GM12872 (cell line): ENCODE measurements at regions not wholly inside any gene's neighbourhood (a gene's known extent, or its start where the extent isn't known, plus 50 kb on each side); places are given as distances from the start of the nearest gene placed in this dataset.

Experiments
- CTCF ChIP-seq: IDR thresholded peaks from 3 replicates; pipeline ENCODE4 v1.5.1; 2011; ENCODE audit warnings: low read depth, mild to moderate bottlenecking, low read length, moderate library complexity; ENCODE audit not compliant: insufficient read depth

GRCh38 chr18:34329840-34330239, 105.1 kb upstream of the NOL4 start:
- no peak for TF ChIP-seq CTCF

DNA sequence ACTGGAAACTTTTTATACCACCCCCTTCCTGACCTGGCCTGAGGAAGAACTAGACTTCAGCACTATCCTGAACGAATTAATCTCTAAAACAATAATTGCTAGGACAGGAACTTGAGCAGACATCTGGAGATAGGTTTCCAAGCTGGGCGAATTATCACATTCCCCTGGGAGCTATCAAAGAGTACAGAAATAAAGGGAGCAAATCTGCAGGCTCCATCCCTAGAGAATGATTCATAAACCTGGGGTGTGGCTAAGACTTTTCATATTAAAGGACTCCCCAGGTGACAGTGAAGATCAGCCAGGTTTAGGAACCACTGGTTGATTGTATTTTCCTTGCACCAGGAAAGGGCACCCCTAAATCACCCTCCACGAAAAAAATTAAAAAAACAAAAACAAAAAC, 105.6 kb upstream of the NOL4 start:
- no peak for TF ChIP-seq CTCF

- TF ChIP-seq CTCF, result no peak
Measured at GRCh38 chr18:34339155-34339554, 114.4 kb upstream of the NOL4 start.

GRCh38 chr18:34342960-34343359, 118.2 kb upstream of the NOL4 start:
- TF ChIP-seq CTCF, result no peak

DNA sequence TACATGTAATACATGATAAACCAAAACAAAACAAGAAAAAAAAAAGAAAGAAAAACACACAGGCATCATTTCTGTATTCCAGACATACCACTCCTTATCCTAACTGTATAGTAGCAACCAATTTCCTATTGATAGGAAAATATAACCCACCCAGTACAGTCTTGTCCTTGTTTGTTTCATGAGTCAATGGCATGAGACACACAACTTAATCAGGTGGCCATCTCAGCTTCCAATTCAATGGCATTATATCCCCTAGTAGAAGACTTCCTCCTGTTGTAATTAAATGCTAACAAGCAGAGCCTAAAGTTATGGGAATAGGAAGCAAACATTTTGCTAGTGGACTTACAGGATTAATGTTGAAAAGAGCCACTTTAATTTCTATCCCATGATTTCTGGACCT, 121.0 kb upstream of the NOL4 start:
- TF ChIP-seq CTCF, result no peak

DNA sequence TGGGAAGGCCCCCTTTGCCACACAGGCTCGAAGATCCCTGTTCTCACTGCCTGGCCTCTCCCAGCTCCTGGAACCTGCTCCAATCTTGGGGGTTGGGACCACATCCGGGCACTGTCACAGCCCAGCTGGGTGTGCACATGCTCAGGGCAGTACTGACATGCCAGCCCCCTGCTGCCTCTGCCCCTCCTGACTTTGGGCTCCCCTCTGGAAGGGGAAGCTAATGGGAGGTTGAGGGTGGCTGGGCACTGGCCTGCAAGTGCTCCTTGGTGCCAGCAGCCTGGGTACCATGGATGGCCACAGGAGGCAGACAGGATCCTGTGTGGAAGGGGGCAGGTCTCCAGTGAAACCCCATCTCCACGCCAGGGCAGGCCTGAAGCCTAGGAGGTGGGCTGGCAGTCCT, 126.1 kb upstream of the NOL4 start:
- TF ChIP-seq CTCF, result no peak

DNA sequence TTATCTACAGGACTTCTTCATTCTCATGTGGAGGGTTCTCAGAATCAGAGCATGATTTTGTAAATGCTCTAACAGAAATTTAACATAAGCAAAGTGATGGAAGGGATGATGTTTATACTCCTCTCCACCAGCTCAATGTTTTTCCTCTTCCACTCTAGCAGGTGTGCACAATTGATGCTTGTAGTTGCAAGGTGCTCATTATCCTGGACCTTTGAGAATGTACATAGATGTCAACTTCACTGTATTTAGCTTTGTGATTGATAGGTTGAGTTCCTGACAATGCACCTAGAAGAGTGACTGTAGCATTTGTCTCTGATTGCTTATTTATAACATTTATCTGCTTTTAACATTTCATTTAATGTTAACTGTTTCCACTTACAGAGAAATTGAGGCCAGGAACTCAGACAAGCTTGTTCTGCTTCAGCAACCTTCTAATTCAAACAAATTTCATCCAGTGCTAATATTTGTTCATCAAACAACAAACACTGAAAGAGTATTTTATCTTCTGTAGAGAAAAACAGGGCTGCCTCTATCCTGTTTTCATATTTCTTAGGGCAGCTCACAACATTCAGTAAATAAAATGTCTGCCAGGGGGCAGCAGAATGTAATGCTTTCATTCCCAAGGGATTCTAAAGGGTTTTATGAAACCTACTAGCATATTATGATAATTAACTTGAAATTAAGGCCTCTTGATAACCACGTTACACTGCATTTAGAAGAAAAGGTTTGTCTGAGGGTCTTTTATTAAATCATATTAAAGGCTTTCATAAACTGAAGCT, 127.9 kb upstream of the NOL4 start:
- no peak for TF ChIP-seq CTCF

- no peak for TF ChIP-seq CTCF
Measured at GRCh38 chr18:34354351-34354750, 129.6 kb upstream of the NOL4 start.
